ENCODE measurements at regions not wholly inside any gene's neighbourhood (a gene's known extent, or its start where the extent isn't known, plus 50 kb on each side); places are given as distances from the start of the nearest gene placed in this dataset.
"Not testable (repeated sequence)": the region's sequence is repeated elsewhere in the genome, so short reads cannot be mapped to it uniquely, and the experiment has no call there.

DNA sequence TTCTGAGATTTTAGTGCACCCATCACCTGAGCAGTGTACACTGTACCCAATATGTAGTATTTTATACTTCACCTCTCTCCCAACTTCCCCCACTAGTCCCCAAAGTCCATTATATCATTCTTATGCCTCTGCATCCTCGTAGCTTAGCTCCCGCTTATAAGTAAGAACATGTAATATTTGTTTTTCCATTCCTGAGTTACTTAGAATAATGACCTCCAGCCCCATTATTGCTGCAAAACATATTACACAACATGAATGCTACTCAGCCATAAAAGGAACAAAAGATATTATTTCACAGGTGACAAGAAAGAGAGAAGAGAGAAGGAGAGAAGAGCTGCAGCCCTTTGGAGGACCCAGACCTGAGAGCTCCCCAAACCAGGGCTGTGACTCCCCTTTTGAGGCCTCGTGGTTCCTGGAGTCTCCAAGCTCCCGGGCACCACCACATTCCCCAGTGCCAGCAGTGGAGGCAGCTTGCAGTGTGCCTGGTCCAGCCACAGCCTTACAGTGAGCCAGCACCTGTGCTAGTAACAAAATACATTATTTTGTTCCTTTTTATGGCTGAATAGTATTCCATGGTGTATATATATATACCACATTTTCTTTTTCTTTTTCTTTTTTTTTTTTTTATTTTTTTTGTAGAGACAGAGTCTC lies 194.5 kb upstream of the DAB2 start:
- TF ChIP-seq, protein P1, sequence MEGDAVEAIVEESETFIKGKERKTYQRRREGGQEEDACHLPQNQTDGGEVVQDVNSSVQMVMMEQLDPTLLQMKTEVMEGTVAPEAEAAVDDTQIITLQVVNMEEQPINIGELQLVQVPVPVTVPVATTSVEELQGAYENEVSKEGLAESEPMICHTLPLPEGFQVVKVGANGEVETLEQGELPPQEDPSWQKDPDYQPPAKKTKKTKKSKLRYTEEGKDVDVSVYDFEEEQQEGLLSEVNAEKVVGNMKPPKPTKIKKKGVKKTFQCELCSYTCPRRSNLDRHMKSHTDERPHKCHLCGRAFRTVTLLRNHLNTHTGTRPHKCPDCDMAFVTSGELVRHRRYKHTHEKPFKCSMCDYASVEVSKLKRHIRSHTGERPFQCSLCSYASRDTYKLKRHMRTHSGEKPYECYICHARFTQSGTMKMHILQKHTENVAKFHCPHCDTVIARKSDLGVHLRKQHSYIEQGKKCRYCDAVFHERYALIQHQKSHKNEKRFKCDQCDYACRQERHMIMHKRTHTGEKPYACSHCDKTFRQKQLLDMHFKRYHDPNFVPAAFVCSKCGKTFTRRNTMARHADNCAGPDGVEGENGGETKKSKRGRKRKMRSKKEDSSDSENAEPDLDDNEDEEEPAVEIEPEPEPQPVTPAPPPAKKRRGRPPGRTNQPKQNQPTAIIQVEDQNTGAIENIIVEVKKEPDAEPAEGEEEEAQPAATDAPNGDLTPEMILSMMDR (IDR thresholded peaks at IDR 0.05; ENCODE audit: insufficient read depth, low read length, poor library complexity, severe bottlenecking): no peak
- DNase-seq (ENCODE audit: low read depth): no peak
- H3K36me3 ChIP-seq (ENCODE audit: control insufficient read depth, insufficient read depth, low read length): no peaks in the 10 kb centered on the region
- no peak overlapping the region for H3K4me3 ChIP-seq (ENCODE audit: low read depth, low read length)
- H3K27me3 ChIP-seq (ENCODE audit: control insufficient read depth, insufficient read depth, low read length): no peaks in the 10 kb centered on the region

DNA sequence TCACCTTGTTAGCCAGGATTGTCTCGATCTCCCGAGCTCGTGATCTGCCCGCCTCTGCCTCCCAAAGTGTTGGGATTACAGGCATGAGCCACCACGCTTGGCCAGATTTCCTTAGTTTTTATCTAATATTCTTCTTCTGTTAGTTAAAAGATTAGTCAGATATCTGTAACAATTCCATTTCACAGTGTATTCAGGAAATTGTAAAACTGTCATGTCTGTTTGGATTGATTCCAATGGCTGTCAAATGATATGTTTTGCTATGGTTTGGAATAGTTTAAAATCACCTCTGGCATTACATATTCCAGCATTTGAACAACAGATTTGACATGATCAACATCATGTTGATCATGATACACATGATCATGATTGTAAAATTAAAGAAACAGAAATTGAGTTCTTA lies 193.6 kb upstream of the DAB2 start:
- H3K4me3 ChIP-seq (ENCODE audit: low read depth, low read length): no peak overlapping the region
- TF ChIP-seq, protein P1 (IDR thresholded peaks at IDR 0.05; ENCODE audit: insufficient read depth, low read length, poor library complexity, severe bottlenecking): no peak
- no peak for DNase-seq (ENCODE audit: low read depth)
- H3K36me3 ChIP-seq (ENCODE audit: control insufficient read depth, insufficient read depth, low read length): no peaks in the 10 kb centered on the region
- no peaks in the 10 kb centered on the region for H3K27me3 ChIP-seq (ENCODE audit: control insufficient read depth, insufficient read depth, low read length)

DNA sequence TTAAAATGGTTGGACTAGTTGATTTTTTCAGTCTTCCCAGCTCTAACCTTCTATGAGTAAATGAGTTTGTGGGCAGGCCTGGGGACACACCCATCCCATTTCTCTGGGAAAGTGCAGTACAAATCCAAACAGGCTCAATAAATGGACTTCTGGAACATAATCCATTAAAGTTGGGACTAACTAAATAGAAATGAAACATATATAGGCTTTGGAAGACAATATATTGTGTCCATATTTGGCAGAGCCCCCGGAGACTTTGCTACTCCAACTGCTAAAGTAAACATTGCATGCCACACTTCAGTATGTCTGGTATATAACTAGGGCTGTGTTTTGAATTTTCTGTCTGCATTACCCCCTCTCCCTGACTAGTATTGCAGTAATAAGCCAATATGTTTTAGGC lies 191.4 kb upstream of the DAB2 start:
- TF ChIP-seq, protein P1 (IDR thresholded peaks at IDR 0.05; ENCODE audit: insufficient read depth, low read length, poor library complexity, severe bottlenecking): no peak
- no peaks in the 10 kb centered on the region for H3K36me3 ChIP-seq (ENCODE audit: control insufficient read depth, insufficient read depth, low read length)
- H3K4me3 ChIP-seq (ENCODE audit: low read depth, low read length): no peak overlapping the region
- no peaks in the 10 kb centered on the region for H3K27me3 ChIP-seq (ENCODE audit: control insufficient read depth, insufficient read depth, low read length)
- DNase-seq (ENCODE audit: low read depth): no peak

DNA sequence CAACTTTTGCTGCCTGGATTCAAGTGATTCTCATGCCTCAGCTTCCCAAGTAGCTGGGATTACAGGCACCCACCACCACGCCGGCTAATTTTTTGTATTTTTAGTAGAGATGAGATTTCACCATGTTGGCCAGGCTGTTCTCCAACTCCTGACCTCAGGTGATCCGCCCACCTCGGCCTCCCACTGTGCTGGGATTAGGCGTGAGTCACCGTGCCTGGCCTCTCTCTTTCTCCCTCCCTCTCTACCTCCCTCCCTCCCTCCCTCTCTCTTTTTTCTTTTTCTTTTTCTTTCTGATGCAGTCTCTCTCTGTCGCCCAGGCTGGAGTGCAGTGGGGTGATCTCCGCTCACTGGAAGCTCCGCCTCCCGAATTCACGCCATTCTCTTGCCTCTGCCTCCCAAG lies 186.3 kb upstream of the DAB2 start:
- DNase-seq (ENCODE audit: low read depth); H3K4me3 ChIP-seq (ENCODE audit: low read depth, low read length); H3K27me3 ChIP-seq (ENCODE audit: control insufficient read depth, insufficient read depth, low read length); H3K36me3 ChIP-seq (ENCODE audit: control insufficient read depth, insufficient read depth, low read length): not testable (repeated sequence)

DNA sequence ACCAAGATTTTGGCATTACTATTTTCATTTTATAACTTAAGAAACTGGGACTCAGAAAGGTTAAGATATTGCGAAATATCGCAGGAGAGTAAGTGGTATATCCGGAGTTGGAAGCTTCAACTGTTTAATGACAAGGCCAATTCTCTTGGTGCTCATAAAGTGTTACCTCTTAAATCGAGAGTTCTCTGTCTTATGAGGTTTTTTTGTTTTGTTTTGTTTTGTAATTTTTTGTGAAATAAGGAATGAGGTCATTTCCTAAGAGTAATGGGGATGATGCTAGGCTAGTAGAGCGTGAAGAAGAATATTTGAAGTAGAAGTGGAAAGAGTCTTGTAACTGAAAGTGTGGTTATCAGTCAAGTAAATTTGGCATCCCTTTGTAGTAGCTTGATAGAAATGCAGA lies 183.2 kb upstream of the DAB2 start:
- H3K36me3 ChIP-seq (ENCODE audit: control insufficient read depth, insufficient read depth, low read length): no peaks in the 10 kb centered on the region
- no peak overlapping the region for H3K4me3 ChIP-seq (ENCODE audit: low read depth, low read length)
- no peaks in the 10 kb centered on the region for H3K27me3 ChIP-seq (ENCODE audit: control insufficient read depth, insufficient read depth, low read length)
- no peak for DNase-seq (ENCODE audit: low read depth)
- TF ChIP-seq, protein P1 (IDR thresholded peaks at IDR 0.05; ENCODE audit: insufficient read depth, low read length, poor library complexity, severe bottlenecking): no peak

DNA sequence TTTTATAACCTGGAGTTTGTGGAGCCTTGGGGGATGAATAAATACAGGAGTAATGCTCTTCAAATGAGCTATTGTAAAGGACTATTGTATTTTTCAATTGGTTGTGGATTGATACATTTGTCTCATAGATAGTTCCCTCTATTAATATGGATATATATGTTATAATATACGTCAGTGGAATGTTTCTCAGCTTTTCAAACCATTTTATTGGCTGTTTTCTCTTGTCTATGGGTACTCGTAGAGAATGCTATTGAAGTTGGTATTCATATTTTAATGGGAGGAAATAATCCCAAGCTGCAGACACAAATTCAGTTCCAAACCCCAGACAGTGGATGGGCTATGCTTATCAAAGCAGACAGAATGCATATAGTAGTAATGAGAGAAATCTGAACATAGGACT lies 181.8 kb upstream of the DAB2 start:
- TF ChIP-seq, protein P1 (IDR thresholded peaks at IDR 0.05; ENCODE audit: insufficient read depth, low read length, poor library complexity, severe bottlenecking): no peak
- DNase-seq (ENCODE audit: low read depth): no peak
- no peaks in the 10 kb centered on the region for H3K27me3 ChIP-seq (ENCODE audit: control insufficient read depth, insufficient read depth, low read length)
- no peaks in the 10 kb centered on the region for H3K36me3 ChIP-seq (ENCODE audit: control insufficient read depth, insufficient read depth, low read length)
- H3K4me3 ChIP-seq (ENCODE audit: low read depth, low read length): no peak overlapping the region

Measured in kidney epithelial cell (primary cell).